Central memory CD8-positive, alpha-beta T cell (primary cell): ENCODE measurements at regions not wholly inside any gene's neighbourhood (a gene's known extent, or its start where the extent isn't known, plus 50 kb on each side); places are given as distances from the start of the nearest gene placed in this dataset.

Experiments
- ATAC-seq: fragments of 150-1000 bp; cut with Tn5 transposase; replicated peaks from 2 replicates; pipeline ENCODE4 v1.10.0; 2022; ENCODE audit warnings: mild to moderate bottlenecking, moderate FRiP score, moderate number of reproducible peaks; ENCODE audit not compliant: poor library complexity, severe bottlenecking; ENCODE audit errors: extremely low read depth
- DNase-seq, 2 donors: peaks; one replicate each; pipeline ENCODE4 v3.0.0; 2021; ENCODE audit warnings: low spot score in 2 of 2
- H3K27ac Mint-ChIP-seq: one replicate; pipeline ENCODE4 v1.8.0; 2022; ENCODE audit warnings: low read depth, mild to moderate bottlenecking, moderate library complexity, mixed read lengths
- H3K27me3 Mint-ChIP-seq: one replicate; pipeline ENCODE4 v1.8.0; 2022; ENCODE audit warnings: mixed read lengths
- H3K36me3 Mint-ChIP-seq: one replicate; pipeline ENCODE4 v1.8.0; 2022; ENCODE audit warnings: mild to moderate bottlenecking, moderate library complexity, mixed read lengths; ENCODE audit not compliant: insufficient read depth
- H3K4me1 Mint-ChIP-seq: one replicate; pipeline ENCODE4 v1.8.0; 2022; ENCODE audit warnings: mixed read lengths
- H3K4me3 Mint-ChIP-seq: one replicate; pipeline ENCODE4 v1.8.0; 2022; ENCODE audit warnings: mild to moderate bottlenecking, moderate library complexity, mixed read lengths
- H3K9me3 Mint-ChIP-seq: one replicate; pipeline ENCODE4 v1.8.0; 2022; ENCODE audit warnings: mixed read lengths

DNA sequence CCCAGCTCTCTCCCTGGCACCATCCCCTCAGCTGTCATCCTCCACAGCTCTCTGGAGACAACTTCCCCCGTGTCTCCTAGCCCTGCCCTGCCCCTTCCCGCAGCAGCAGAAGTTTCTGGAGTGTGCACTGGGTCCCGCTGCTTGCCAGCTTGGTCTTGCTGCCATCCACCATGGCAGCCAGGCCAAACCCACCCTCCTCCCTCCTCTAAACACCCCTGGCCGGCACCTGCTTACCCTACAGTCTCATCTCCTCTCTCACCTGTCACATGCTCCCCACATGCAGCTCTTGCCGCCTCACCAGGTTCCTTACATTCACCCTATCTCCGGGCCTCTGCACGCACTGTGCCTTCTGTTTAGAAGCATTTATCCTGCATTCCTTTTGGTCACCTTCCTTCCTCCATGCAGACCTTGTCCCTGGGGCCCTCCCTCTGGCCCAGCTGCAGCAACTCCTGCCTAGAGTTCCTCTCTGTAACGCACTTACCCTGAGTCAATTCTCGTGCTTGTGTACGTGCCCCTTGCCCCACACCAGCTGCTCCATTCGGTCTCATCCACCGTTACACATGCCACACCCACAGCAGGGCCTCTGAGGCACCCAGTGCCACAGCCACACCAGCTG lies 93.9 kb upstream of the RET start:
- Mint-ChIP-seq H3K9me3 (no peaks in the 10 kb centered on the region), H3K4me3 (no peak overlapping the region), H3K27me3 (peaks cover 22% of the 10 kb centered on the region), H3K36me3 (no peaks in the 10 kb centered on the region), H3K27ac (no peak overlapping the region), H3K4me1 (peaks cover 3% of the 10 kb centered on the region)
- DNase-seq, result peak in 1 of 2 donors; percentile 6
- ATAC-seq, result no peak

DNA sequence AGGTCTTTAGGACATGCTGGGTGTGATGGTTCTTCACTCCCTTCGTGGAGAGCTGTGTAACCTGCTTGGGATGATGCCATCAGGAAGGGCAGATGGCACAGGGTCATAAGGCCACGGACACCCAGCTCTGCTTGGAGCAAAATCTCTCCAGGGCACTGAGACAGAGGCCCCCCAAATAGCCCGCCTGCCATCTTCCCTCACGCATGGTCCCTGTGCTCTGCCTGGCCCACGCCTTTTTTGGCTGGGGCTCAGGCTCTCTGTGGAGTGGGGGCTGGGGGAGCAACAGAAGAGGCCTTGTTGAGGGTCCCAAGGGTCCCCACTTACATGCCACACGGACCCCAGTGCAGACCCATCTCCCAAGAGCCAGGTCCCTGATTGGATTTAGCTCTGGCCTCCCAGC lies 93.3 kb upstream of the RET start:
- Mint-ChIP-seq H3K27me3 (peaks cover 22% of the 10 kb centered on the region), H3K27ac (no peak overlapping the region), H3K36me3 (no peaks in the 10 kb centered on the region), H3K9me3 (no peaks in the 10 kb centered on the region), H3K4me1 (peaks cover 3% of the 10 kb centered on the region), H3K4me3 (no peak overlapping the region)
- DNase-seq, result peak in 1 of 2 donors; percentile 2
- ATAC-seq, result no peak

- H3K4me1 Mint-ChIP-seq, result peaks cover 3% of the 10 kb centered on the region
- H3K9me3 Mint-ChIP-seq, result no peaks in the 10 kb centered on the region
- no peak overlapping the region for H3K4me3 Mint-ChIP-seq
- peaks cover 1% of the 10 kb centered on the region for H3K36me3 Mint-ChIP-seq
- no peak overlapping the region for H3K27ac Mint-ChIP-seq
- ATAC-seq, result no peak
- DNase-seq, result no peak
- H3K27me3 Mint-ChIP-seq, result peaks cover 22% of the 10 kb centered on the region
These were observed 92.7 kb upstream of the RET start for GRCh38 chr10:42984035-42984610.

GRCh38 chr10:42984761-42985325 lies 92.0 kb upstream of the RET start:
- H3K27me3 Mint-ChIP-seq, result peaks cover 22% of the 10 kb centered on the region
- H3K36me3 Mint-ChIP-seq, result peaks cover 1% of the 10 kb centered on the region
- H3K9me3 Mint-ChIP-seq, result no peaks in the 10 kb centered on the region

GRCh38 chr10:42985436-42986316 lies 91.2 kb upstream of the RET start:
- peak in 1 of 2 donors; percentile 2 for DNase-seq
- Mint-ChIP-seq H3K27ac (peak overlapping the region; percentile 51), H3K36me3 (peaks cover 1% of the 10 kb centered on the region), H3K4me1 (peaks cover 3% of the 10 kb centered on the region), H3K4me3 (no peak overlapping the region), H3K9me3 (no peaks in the 10 kb centered on the region), H3K27me3 (peaks cover 22% of the 10 kb centered on the region)
- no peak for ATAC-seq

More at GRCh38 chr10:42984761-42985325, 92.0 kb upstream of the RET start:
- peaks cover 3% of the 10 kb centered on the region for H3K4me1 Mint-ChIP-seq
- no peak overlapping the region for H3K27ac Mint-ChIP-seq
- DNase-seq (no peak), ATAC-seq (no peak)
- H3K4me3 Mint-ChIP-seq, result no peak overlapping the region

- H3K4me3 Mint-ChIP-seq, result no peak overlapping the region
- DNase-seq, result no peak
- peaks cover 22% of the 10 kb centered on the region for H3K27me3 Mint-ChIP-seq
- H3K36me3 Mint-ChIP-seq, result peaks cover 1% of the 10 kb centered on the region
- H3K9me3 Mint-ChIP-seq, result no peaks in the 10 kb centered on the region
- ATAC-seq, result no peak
- no peak overlapping the region for H3K27ac Mint-ChIP-seq
- H3K4me1 Mint-ChIP-seq, result peaks cover 3% of the 10 kb centered on the region
These were observed 90.2 kb upstream of the RET start for GRCh38 chr10:42986633-42987032.

- ATAC-seq, result no peak
- DNase-seq, result no peak
- peaks cover 22% of the 10 kb centered on the region for H3K27me3 Mint-ChIP-seq
- no peak overlapping the region for H3K27ac Mint-ChIP-seq
- no peaks in the 10 kb centered on the region for H3K9me3 Mint-ChIP-seq
- H3K4me3 Mint-ChIP-seq, result no peak overlapping the region
- peaks cover 3% of the 10 kb centered on the region for H3K4me1 Mint-ChIP-seq
- H3K36me3 Mint-ChIP-seq, result peaks cover 1% of the 10 kb centered on the region
These were observed 89.7 kb upstream of the RET start for GRCh38 chr10:42987121-42987541.

DNA sequence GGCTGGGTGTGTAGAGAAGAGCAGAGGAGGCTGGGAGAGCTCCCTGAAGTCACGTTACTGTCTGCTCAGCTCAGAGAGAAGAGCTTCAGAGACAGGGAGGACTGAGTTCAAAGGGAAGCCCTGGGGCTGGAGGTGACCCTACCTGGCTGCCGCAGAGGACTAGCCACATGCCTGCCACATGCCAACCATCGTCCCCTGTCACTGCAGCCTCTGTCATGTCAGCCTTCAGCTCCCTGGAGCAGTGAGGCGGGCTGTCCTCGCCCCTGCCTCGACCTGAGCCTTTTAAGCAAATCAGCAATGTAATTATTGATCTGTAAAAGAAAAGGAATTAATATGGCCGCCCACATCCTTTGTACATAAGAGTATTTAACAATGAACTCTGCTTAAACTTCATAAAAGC lies 89.3 kb upstream of the RET start:
- no peak overlapping the region for H3K4me3 Mint-ChIP-seq
- no peak for ATAC-seq
- H3K27ac Mint-ChIP-seq, result no peak overlapping the region
- DNase-seq, result no peak
- H3K4me1 Mint-ChIP-seq, result peaks cover 3% of the 10 kb centered on the region
- no peaks in the 10 kb centered on the region for H3K9me3 Mint-ChIP-seq
- H3K36me3 Mint-ChIP-seq, result peaks cover 1% of the 10 kb centered on the region
- peaks cover 22% of the 10 kb centered on the region for H3K27me3 Mint-ChIP-seq

- H3K27ac Mint-ChIP-seq, result no peak overlapping the region
- peaks cover 3% of the 10 kb centered on the region for H3K4me1 Mint-ChIP-seq
- peaks cover 22% of the 10 kb centered on the region for H3K27me3 Mint-ChIP-seq
These were observed 88.8 kb upstream of the RET start for GRCh38 chr10:42988069-42988468.

GRCh38 chr10:42988517-42989395 lies 88.1 kb upstream of the RET start:
- peaks cover 22% of the 10 kb centered on the region for H3K27me3 Mint-ChIP-seq
- no peak for ATAC-seq
- H3K4me3 Mint-ChIP-seq, result no peak overlapping the region
- no peak for DNase-seq
- H3K9me3 Mint-ChIP-seq, result no peaks in the 10 kb centered on the region
- no peak overlapping the region for H3K27ac Mint-ChIP-seq
- peaks cover 1% of the 10 kb centered on the region for H3K36me3 Mint-ChIP-seq
- peaks cover 3% of the 10 kb centered on the region for H3K4me1 Mint-ChIP-seq

More at GRCh38 chr10:42988069-42988468, 88.8 kb upstream of the RET start:
- Mint-ChIP-seq H3K36me3 (peaks cover 1% of the 10 kb centered on the region), H3K4me3 (no peak overlapping the region), H3K9me3 (no peaks in the 10 kb centered on the region)
- no peak for ATAC-seq
- no peak for DNase-seq

DNA sequence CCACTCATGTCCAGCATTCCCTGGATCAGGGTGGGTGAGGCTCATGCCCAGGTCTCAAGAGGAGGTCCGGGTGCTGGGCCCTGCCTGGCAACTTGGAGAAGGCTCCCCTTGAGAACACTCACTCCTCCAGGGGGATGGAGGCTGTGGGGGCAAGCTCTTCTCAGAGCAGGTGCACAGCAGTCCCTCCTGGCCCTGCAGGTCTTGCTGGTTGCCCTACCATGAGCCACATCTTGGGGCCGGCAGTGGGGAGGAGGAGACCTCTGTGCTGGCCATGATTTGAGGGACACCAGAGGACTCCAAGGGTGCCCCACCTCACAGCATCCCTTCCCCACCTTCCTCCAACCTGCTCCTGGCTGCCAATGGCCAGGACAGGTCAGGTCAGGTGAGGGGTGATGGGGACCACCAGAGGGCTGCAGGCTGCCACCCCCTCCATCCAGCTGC lies 87.4 kb upstream of the RET start:
- peaks cover 3% of the 10 kb centered on the region for H3K4me1 Mint-ChIP-seq
- ATAC-seq (no peak), DNase-seq (no peak)
- no peak overlapping the region for H3K27ac Mint-ChIP-seq
- H3K36me3 Mint-ChIP-seq, result peaks cover 1% of the 10 kb centered on the region
- H3K27me3 Mint-ChIP-seq, result peaks cover 22% of the 10 kb centered on the region
- H3K9me3 Mint-ChIP-seq, result no peaks in the 10 kb centered on the region
- H3K4me3 Mint-ChIP-seq, result no peak overlapping the region
